SKM-1 (cell line): ENCODE measurements at regions not wholly inside any gene's neighbourhood (a gene's known extent, or its start where the extent isn't known, plus 50 kb on each side); places are given as distances from the start of the nearest gene placed in this dataset.

Experiments
- DNase-seq: peaks from one replicate; lab custom pipeline; 2025; ENCODE audit not compliant: unreplicated experiment; lab: John Stamatoyannopoulos, UW

GRCh38 chr10:111338805-111339204 is 262.0 kb downstream of the ADRA2A start:
- no peak for DNase-seq

GRCh38 chr10:111344804-111345203 is 268.0 kb downstream of the ADRA2A start:
- no peak for DNase-seq

GRCh38 chr10:111347386-111348013 is 270.7 kb downstream of the ADRA2A start:
- DNase-seq, result no peak

- DNase-seq, result no peak
Measured at GRCh38 chr10:111348076-111348475, 271.2 kb downstream of the ADRA2A start.

GRCh38 chr10:111354859-111355258 is 278.0 kb downstream of the ADRA2A start:
- DNase-seq, result no peak

- DNase-seq, result no peak
Measured at GRCh38 chr10:111356571-111356970, 279.7 kb downstream of the ADRA2A start.

GRCh38 chr10:111357859-111358258 is 281.0 kb downstream of the ADRA2A start:
- no peak for DNase-seq

GRCh38 chr10:111360260-111360925 is 283.6 kb downstream of the ADRA2A start:
- no peak for DNase-seq

GRCh38 chr10:111367531-111367930 is 290.7 kb downstream of the ADRA2A start:
- no peak for DNase-seq

GRCh38 chr10:111370101-111370500 is 293.3 kb downstream of the ADRA2A start:
- no peak for DNase-seq

GRCh38 chr10:111373696-111374095 is 296.9 kb downstream of the ADRA2A start:
- DNase-seq, result no peak

GRCh38 chr10:111379534-111380187 is 302.8 kb downstream of the ADRA2A start:
- DNase-seq, result no peak

GRCh38 chr10:111384556-111384955 is 307.7 kb downstream of the ADRA2A start:
- DNase-seq, result no peak

GRCh38 chr10:111390813-111391563 is 314.2 kb downstream of the ADRA2A start:
- DNase-seq, result no peak

GRCh38 chr10:111392159-111392558 is 315.3 kb downstream of the ADRA2A start:
- DNase-seq, result no peak

GRCh38 chr10:111392910-111393309 is 316.1 kb downstream of the ADRA2A start:
- DNase-seq, result no peak

- no peak for DNase-seq
Measured at GRCh38 chr10:111410740-111411139, 333.9 kb downstream of the ADRA2A start.

- DNase-seq, result no peak
Measured at GRCh38 chr10:111425459-111425858, 348.6 kb downstream of the ADRA2A start.

- DNase-seq, result no peak
Measured at GRCh38 chr10:111429288-111430028, 352.6 kb downstream of the ADRA2A start.

- no peak for DNase-seq
Measured at GRCh38 chr10:111430070-111430469, 353.2 kb downstream of the ADRA2A start.

GRCh38 chr10:111432588-111432987 is 355.8 kb downstream of the ADRA2A start:
- no peak for DNase-seq
